ENCODE measurements at regions not wholly inside any gene's neighbourhood (a gene's known extent, or its start where the extent isn't known, plus 50 kb on each side); places are given as distances from the start of the nearest gene placed in this dataset.

- DNase-seq (ENCODE audit: low spot score in 2 of 2), result no peak
- no peak overlapping the region for H3K27ac ChIP-seq
- no peaks in the 10 kb centered on the region for H3K36me3 ChIP-seq
- no peak overlapping the region for H3K4me3 ChIP-seq
- H3K4me1 ChIP-seq, result no peaks in the 10 kb centered on the region
- H3K27me3 ChIP-seq, result no peaks in the 10 kb centered on the region
- TF ChIP-seq CTCF (IDR thresholded peaks at IDR 0.05), result no peak
- H3K9me3 ChIP-seq, result no peaks in the 10 kb centered on the region
- intact Hi-C loops (cut with DNase I), result no loop called here
Observed at GRCh38 chr15:50837256-50837770, 71.2 kb upstream of the AP4E1 start.

- Histone ChIP-seq H3K27ac (no peak overlapping the region), H3K4me1 (no peaks in the 10 kb centered on the region), H3K27me3 (no peaks in the 10 kb centered on the region), H3K4me3 (no peak overlapping the region), H3K9me3 (no peaks in the 10 kb centered on the region), H3K36me3 (no peaks in the 10 kb centered on the region)
- no peak for TF ChIP-seq CTCF (IDR thresholded peaks at IDR 0.05)
- no peak for DNase-seq (ENCODE audit: low spot score in 2 of 2)
- intact Hi-C loops (cut with DNase I), result no loop called here
Observed at GRCh38 chr15:50830477-50831354, 65.2 kb upstream of the SPPL2A start.

- no peak for TF ChIP-seq CTCF (IDR thresholded peaks at IDR 0.05)
- DNase-seq (ENCODE audit: low spot score in 2 of 2), result no peak
Observed at GRCh38 chr15:50828610-50829206, 63.2 kb upstream of the SPPL2A start.

GRCh38 chr15:50825946-50826345 lies 60.4 kb upstream of the SPPL2A start:
- Histone ChIP-seq H3K4me3 (no peak overlapping the region), H3K36me3 (no peaks in the 10 kb centered on the region), H3K27me3 (no peaks in the 10 kb centered on the region), H3K4me1 (no peaks in the 10 kb centered on the region), H3K9me3 (no peaks in the 10 kb centered on the region), H3K27ac (no peak overlapping the region)
- no peak for DNase-seq (ENCODE audit: low spot score in 2 of 2)
- intact Hi-C loops (cut with DNase I), result no loop called here
- TF ChIP-seq CTCF (IDR thresholded peaks at IDR 0.05), result no peak

More at GRCh38 chr15:50828610-50829206, 63.2 kb upstream of the SPPL2A start:
- H3K4me1 ChIP-seq, result no peaks in the 10 kb centered on the region
- no peaks in the 10 kb centered on the region for H3K36me3 ChIP-seq
- H3K27ac ChIP-seq, result no peak overlapping the region
- no peaks in the 10 kb centered on the region for H3K9me3 ChIP-seq
- no peak overlapping the region for H3K4me3 ChIP-seq
- intact Hi-C loops (cut with DNase I), result no loop called here
- no peaks in the 10 kb centered on the region for H3K27me3 ChIP-seq

GRCh38 chr15:50824514-50824913 lies 59.0 kb upstream of the SPPL2A start:
- Histone ChIP-seq H3K4me1 (no peaks in the 10 kb centered on the region), H3K36me3 (no peaks in the 10 kb centered on the region), H3K4me3 (no peak overlapping the region), H3K27ac (no peak overlapping the region), H3K27me3 (no peaks in the 10 kb centered on the region), H3K9me3 (no peaks in the 10 kb centered on the region)
- TF ChIP-seq CTCF (IDR thresholded peaks at IDR 0.05), result no peak
- intact Hi-C loops (cut with DNase I), result no loop called here
- no peak for DNase-seq (ENCODE audit: low spot score in 2 of 2)
